ENCODE measurements at regions not wholly inside any gene's neighbourhood (a gene's known extent, or its start where the extent isn't known, plus 50 kb on each side); places are given as distances from the start of the nearest gene placed in this dataset.

GRCh38 chr3:179503152-179503551, 51.9 kb upstream of the GNB4 start:
- Histone ChIP-seq H2BK5ac (ENCODE audit: low read length) (no peak overlapping the region), H4K8ac (ENCODE audit: low read depth, low read length) (no peak overlapping the region), H3K79me2 (ENCODE audit: control insufficient read depth, insufficient read depth, low read length) (no peaks in the 10 kb centered on the region), H3K4me3 (ENCODE audit: low read length) (no peak overlapping the region), H3K56ac (ENCODE audit: low read length) (no peak overlapping the region), H3K27me3 (ENCODE audit: insufficient read depth, low read length, poor library complexity) (no peaks in the 10 kb centered on the region), H2BK120ac (ENCODE audit: low read depth, low read length) (no peak overlapping the region), H2AK5ac (ENCODE audit: low read length) (no peak overlapping the region), H3K27ac (ENCODE audit: low read depth, low read length) (no peak overlapping the region), H4K5ac (ENCODE audit: low read length) (no peak overlapping the region), H3K9ac (ENCODE audit: low read length) (no peak overlapping the region), H2BK15ac (replicated peaks; ENCODE audit: low read depth) (no peak overlapping the region), H3K79me1 (ENCODE audit: low read length) (no peaks in the 10 kb centered on the region), H3K23ac (ENCODE audit: low read length) (no peak overlapping the region), H3K4ac (ENCODE audit: low read depth, low read length) (no peak overlapping the region), H3K4me2 (ENCODE audit: low read length) (no peak overlapping the region), H3K36me3 (ENCODE audit: control insufficient read depth, insufficient read depth, low read length) (no peaks in the 10 kb centered on the region), H3K18ac (ENCODE audit: low read length) (no peak overlapping the region), H3K4me1 (ENCODE audit: control insufficient read depth, low read depth, low read length) (peaks cover 5% of the 10 kb centered on the region)
- WGBS (ENCODE audit: extremely low coverage, insufficient coverage, low lambda C conversion rate), result no CpG with 5 or more reads among the region's 3 CpGs
- no peak for DNase-seq

GRCh38 chr3:179503640-179504039, 52.4 kb upstream of the GNB4 start:
- Histone ChIP-seq H3K27ac (ENCODE audit: low read depth, low read length) (no peak overlapping the region), H4K8ac (ENCODE audit: low read depth, low read length) (no peak overlapping the region), H3K56ac (ENCODE audit: low read length) (no peak overlapping the region), H3K27me3 (ENCODE audit: insufficient read depth, low read length, poor library complexity) (no peaks in the 10 kb centered on the region), H2BK5ac (ENCODE audit: low read length) (no peak overlapping the region), H3K9ac (ENCODE audit: low read length) (no peak overlapping the region), H3K18ac (ENCODE audit: low read length) (peak overlapping the region; percentile 60), H3K4me1 (ENCODE audit: control insufficient read depth, low read depth, low read length) (peaks cover 5% of the 10 kb centered on the region), H3K4me3 (ENCODE audit: low read length) (no peak overlapping the region), H3K36me3 (ENCODE audit: control insufficient read depth, insufficient read depth, low read length) (no peaks in the 10 kb centered on the region), H2BK15ac (replicated peaks; ENCODE audit: low read depth) (no peak overlapping the region), H3K23ac (ENCODE audit: low read length) (no peak overlapping the region), H3K4me2 (ENCODE audit: low read length) (no peak overlapping the region), H2BK120ac (ENCODE audit: low read depth, low read length) (no peak overlapping the region), H3K4ac (ENCODE audit: low read depth, low read length) (no peak overlapping the region), H3K79me1 (ENCODE audit: low read length) (no peaks in the 10 kb centered on the region), H3K79me2 (ENCODE audit: control insufficient read depth, insufficient read depth, low read length) (no peaks in the 10 kb centered on the region), H4K5ac (ENCODE audit: low read length) (no peak overlapping the region), H2AK5ac (ENCODE audit: low read length) (no peak overlapping the region)
- WGBS (ENCODE audit: extremely low coverage, insufficient coverage, low lambda C conversion rate), result no CpG with 5 or more reads among the region's 1 CpG
- peak; percentile 21 for DNase-seq

- Histone ChIP-seq H3K27me3 (ENCODE audit: insufficient read depth, low read length, poor library complexity) (no peaks in the 10 kb centered on the region), H2BK120ac (ENCODE audit: low read depth, low read length) (no peak overlapping the region), H3K4me1 (ENCODE audit: control insufficient read depth, low read depth, low read length) (peaks cover 5% of the 10 kb centered on the region), H2AK5ac (ENCODE audit: low read length) (no peak overlapping the region), H3K27ac (ENCODE audit: low read depth, low read length) (no peak overlapping the region), H4K5ac (ENCODE audit: low read length) (no peak overlapping the region), H2BK5ac (ENCODE audit: low read length) (no peak overlapping the region), H2BK15ac (replicated peaks; ENCODE audit: low read depth) (no peak overlapping the region), H4K8ac (ENCODE audit: low read depth, low read length) (no peak overlapping the region), H3K4ac (ENCODE audit: low read depth, low read length) (no peak overlapping the region), H3K9ac (ENCODE audit: low read length) (no peak overlapping the region), H3K56ac (ENCODE audit: low read length) (no peak overlapping the region), H3K4me2 (ENCODE audit: low read length) (no peak overlapping the region), H3K79me1 (ENCODE audit: low read length) (no peaks in the 10 kb centered on the region), H3K18ac (ENCODE audit: low read length) (no peak overlapping the region), H3K36me3 (ENCODE audit: control insufficient read depth, insufficient read depth, low read length) (no peaks in the 10 kb centered on the region), H3K4me3 (ENCODE audit: low read length) (no peak overlapping the region), H3K23ac (ENCODE audit: low read length) (no peak overlapping the region), H3K79me2 (ENCODE audit: control insufficient read depth, insufficient read depth, low read length) (no peaks in the 10 kb centered on the region)
- WGBS (ENCODE audit: extremely low coverage, insufficient coverage, low lambda C conversion rate), result no CpG with 5 or more reads among the region's 1 CpG
- peak; percentile 97 for DNase-seq
Measured at GRCh38 chr3:179504371-179504770, 53.1 kb upstream of the GNB4 start.

GRCh38 chr3:179505534-179505933, 54.3 kb upstream of the GNB4 start:
- Histone ChIP-seq H2BK5ac (ENCODE audit: low read length) (no peak overlapping the region), H4K8ac (ENCODE audit: low read depth, low read length) (no peak overlapping the region), H3K79me1 (ENCODE audit: low read length) (no peaks in the 10 kb centered on the region), H3K23ac (ENCODE audit: low read length) (no peak overlapping the region), H3K4me3 (ENCODE audit: low read length) (no peak overlapping the region), H3K56ac (ENCODE audit: low read length) (no peak overlapping the region), H3K18ac (ENCODE audit: low read length) (no peak overlapping the region), H3K27ac (ENCODE audit: low read depth, low read length) (no peak overlapping the region), H3K27me3 (ENCODE audit: insufficient read depth, low read length, poor library complexity) (no peaks in the 10 kb centered on the region), H3K36me3 (ENCODE audit: control insufficient read depth, insufficient read depth, low read length) (no peaks in the 10 kb centered on the region), H3K9ac (ENCODE audit: low read length) (no peak overlapping the region), H4K5ac (ENCODE audit: low read length) (no peak overlapping the region), H3K4ac (ENCODE audit: low read depth, low read length) (no peak overlapping the region), H3K79me2 (ENCODE audit: control insufficient read depth, insufficient read depth, low read length) (no peaks in the 10 kb centered on the region), H2BK15ac (replicated peaks; ENCODE audit: low read depth) (no peak overlapping the region), H2BK120ac (ENCODE audit: low read depth, low read length) (no peak overlapping the region), H3K4me1 (ENCODE audit: control insufficient read depth, low read depth, low read length) (peaks cover 5% of the 10 kb centered on the region), H3K4me2 (ENCODE audit: low read length) (no peak overlapping the region), H2AK5ac (ENCODE audit: low read length) (no peak overlapping the region)
- no CpG with 5 or more reads among the region's 4 CpGs for WGBS (ENCODE audit: extremely low coverage, insufficient coverage, low lambda C conversion rate)
- DNase-seq, result no peak

- no peak for DNase-seq
Measured at GRCh38 chr3:179506792-179507191, 55.5 kb upstream of the GNB4 start.

GRCh38 chr3:179509701-179510100, 53.0 kb upstream of the ACTL6A start:
- Histone ChIP-seq H3K79me1 (ENCODE audit: low read length) (no peaks in the 10 kb centered on the region), H4K8ac (ENCODE audit: low read depth, low read length) (no peak overlapping the region), H2AK5ac (ENCODE audit: low read length) (no peak overlapping the region), H3K27me3 (ENCODE audit: insufficient read depth, low read length, poor library complexity) (no peaks in the 10 kb centered on the region), H3K36me3 (ENCODE audit: control insufficient read depth, insufficient read depth, low read length) (no peaks in the 10 kb centered on the region), H3K4ac (ENCODE audit: low read depth, low read length) (no peak overlapping the region), H4K5ac (ENCODE audit: low read length) (no peak overlapping the region), H3K9ac (ENCODE audit: low read length) (no peak overlapping the region), H3K4me3 (ENCODE audit: low read length) (no peak overlapping the region), H3K56ac (ENCODE audit: low read length) (no peak overlapping the region), H3K79me2 (ENCODE audit: control insufficient read depth, insufficient read depth, low read length) (no peaks in the 10 kb centered on the region), H2BK15ac (replicated peaks; ENCODE audit: low read depth) (no peak overlapping the region), H3K4me2 (ENCODE audit: low read length) (no peak overlapping the region), H3K18ac (ENCODE audit: low read length) (no peak overlapping the region), H2BK5ac (ENCODE audit: low read length) (no peak overlapping the region), H3K27ac (ENCODE audit: low read depth, low read length) (no peak overlapping the region), H2BK120ac (ENCODE audit: low read depth, low read length) (no peak overlapping the region), H3K4me1 (ENCODE audit: control insufficient read depth, low read depth, low read length) (peaks cover 2% of the 10 kb centered on the region), H3K23ac (ENCODE audit: low read length) (no peak overlapping the region)
- no peak for DNase-seq
- WGBS (ENCODE audit: extremely low coverage, insufficient coverage, low lambda C conversion rate), result no CpG with 5 or more reads among the region's 4 CpGs

More at GRCh38 chr3:179506792-179507191, 55.5 kb upstream of the GNB4 start:
- Histone ChIP-seq H3K4me2 (ENCODE audit: low read length) (no peak overlapping the region), H2BK15ac (replicated peaks; ENCODE audit: low read depth) (no peak overlapping the region), H3K27ac (ENCODE audit: low read depth, low read length) (no peak overlapping the region), H3K56ac (ENCODE audit: low read length) (no peak overlapping the region), H3K23ac (ENCODE audit: low read length) (no peak overlapping the region), H3K4ac (ENCODE audit: low read depth, low read length) (no peak overlapping the region), H3K27me3 (ENCODE audit: insufficient read depth, low read length, poor library complexity) (no peaks in the 10 kb centered on the region), H3K79me2 (ENCODE audit: control insufficient read depth, insufficient read depth, low read length) (no peaks in the 10 kb centered on the region), H3K79me1 (ENCODE audit: low read length) (no peaks in the 10 kb centered on the region), H3K4me1 (ENCODE audit: control insufficient read depth, low read depth, low read length) (peaks cover 5% of the 10 kb centered on the region), H3K9ac (ENCODE audit: low read length) (no peak overlapping the region), H2BK5ac (ENCODE audit: low read length) (no peak overlapping the region), H3K4me3 (ENCODE audit: low read length) (no peak overlapping the region), H4K5ac (ENCODE audit: low read length) (no peak overlapping the region), H4K8ac (ENCODE audit: low read depth, low read length) (no peak overlapping the region), H2BK120ac (ENCODE audit: low read depth, low read length) (no peak overlapping the region), H2AK5ac (ENCODE audit: low read length) (no peak overlapping the region), H3K36me3 (ENCODE audit: control insufficient read depth, insufficient read depth, low read length) (no peaks in the 10 kb centered on the region), H3K18ac (ENCODE audit: low read length) (no peak overlapping the region)
- WGBS (ENCODE audit: extremely low coverage, insufficient coverage, low lambda C conversion rate), result no CpG with 5 or more reads among the region's 3 CpGs

Data from mesendoderm (in vitro differentiated cells).